HFF-Myc (cell line): ENCODE measurements at regions not wholly inside any gene's neighbourhood (a gene's known extent, or its start where the extent isn't known, plus 50 kb on each side); places are given as distances from the start of the nearest gene placed in this dataset.
A peak's percentile ranks its signal among the peaks of the same experiment; 100 is the strongest.

Experiments
- DNase-seq: peaks from one replicate; pipeline ENCODE4 v3.0.0-alpha.2; 2011; ENCODE audit warnings: low read depth; ENCODE audit errors: extremely low read depth
- H3K4me3 ChIP-seq: replicated peaks from 2 replicates; pipeline ENCODE4 v1.5.1; 2011; ENCODE audit warnings: low read depth, mild to moderate bottlenecking, control low read depth, low read length
- TF ChIP-seq, protein P1 (sequence below): IDR thresholded peaks from 2 replicates; pipeline ENCODE4 v1.5.1; 2012; ENCODE audit warnings: mild to moderate bottlenecking, low read depth, low read length, control low read depth; ENCODE audit errors: missing control alignments

DNA sequence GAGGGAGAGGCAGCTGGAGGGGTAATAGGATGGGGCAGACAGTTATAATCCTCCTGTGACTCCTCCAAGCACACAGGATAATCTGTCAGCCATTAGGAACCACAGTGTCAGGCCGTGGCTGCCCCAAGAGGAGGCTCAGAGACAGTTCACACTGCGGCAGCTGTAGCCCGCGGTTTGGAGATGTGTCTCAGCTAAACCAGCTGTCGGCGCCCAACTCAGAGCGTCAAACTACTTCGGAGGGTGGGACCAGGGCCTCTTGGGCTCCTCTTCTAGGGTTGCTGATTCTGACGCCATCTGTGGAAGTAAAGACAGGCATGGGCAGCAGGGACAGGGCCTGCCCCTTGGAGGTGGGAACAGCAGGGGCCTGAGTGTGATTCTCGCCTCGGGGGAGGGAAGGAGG, 309.8 kb downstream of the CDC5L start:
- TF ChIP-seq, protein P1, sequence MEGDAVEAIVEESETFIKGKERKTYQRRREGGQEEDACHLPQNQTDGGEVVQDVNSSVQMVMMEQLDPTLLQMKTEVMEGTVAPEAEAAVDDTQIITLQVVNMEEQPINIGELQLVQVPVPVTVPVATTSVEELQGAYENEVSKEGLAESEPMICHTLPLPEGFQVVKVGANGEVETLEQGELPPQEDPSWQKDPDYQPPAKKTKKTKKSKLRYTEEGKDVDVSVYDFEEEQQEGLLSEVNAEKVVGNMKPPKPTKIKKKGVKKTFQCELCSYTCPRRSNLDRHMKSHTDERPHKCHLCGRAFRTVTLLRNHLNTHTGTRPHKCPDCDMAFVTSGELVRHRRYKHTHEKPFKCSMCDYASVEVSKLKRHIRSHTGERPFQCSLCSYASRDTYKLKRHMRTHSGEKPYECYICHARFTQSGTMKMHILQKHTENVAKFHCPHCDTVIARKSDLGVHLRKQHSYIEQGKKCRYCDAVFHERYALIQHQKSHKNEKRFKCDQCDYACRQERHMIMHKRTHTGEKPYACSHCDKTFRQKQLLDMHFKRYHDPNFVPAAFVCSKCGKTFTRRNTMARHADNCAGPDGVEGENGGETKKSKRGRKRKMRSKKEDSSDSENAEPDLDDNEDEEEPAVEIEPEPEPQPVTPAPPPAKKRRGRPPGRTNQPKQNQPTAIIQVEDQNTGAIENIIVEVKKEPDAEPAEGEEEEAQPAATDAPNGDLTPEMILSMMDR: no peak
- peak; percentile 67 for DNase-seq
- H3K4me3 ChIP-seq: no peak overlapping the region

DNA sequence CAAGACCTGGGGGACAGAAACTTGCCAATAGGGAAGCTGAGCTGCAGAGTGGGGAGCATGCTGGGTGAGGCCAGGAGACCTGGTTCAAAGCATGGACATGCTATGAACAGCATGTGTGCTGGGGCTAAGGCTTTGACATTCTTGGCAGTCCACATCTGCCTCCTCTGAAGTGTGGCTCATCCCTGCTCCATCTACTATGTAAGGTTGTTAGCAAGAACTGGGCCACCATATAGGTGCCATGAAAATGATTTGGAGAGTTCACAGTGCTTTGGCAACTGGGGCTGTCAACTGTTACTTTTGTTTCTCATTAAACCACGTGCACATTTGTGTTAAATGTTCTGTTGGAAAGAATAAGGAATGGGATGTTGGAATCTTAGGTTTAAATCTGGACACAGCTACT, 311.1 kb downstream of the CDC5L start:
- TF ChIP-seq, protein P1: no peak
- no peak for DNase-seq
- H3K4me3 ChIP-seq: no peak overlapping the region

DNA sequence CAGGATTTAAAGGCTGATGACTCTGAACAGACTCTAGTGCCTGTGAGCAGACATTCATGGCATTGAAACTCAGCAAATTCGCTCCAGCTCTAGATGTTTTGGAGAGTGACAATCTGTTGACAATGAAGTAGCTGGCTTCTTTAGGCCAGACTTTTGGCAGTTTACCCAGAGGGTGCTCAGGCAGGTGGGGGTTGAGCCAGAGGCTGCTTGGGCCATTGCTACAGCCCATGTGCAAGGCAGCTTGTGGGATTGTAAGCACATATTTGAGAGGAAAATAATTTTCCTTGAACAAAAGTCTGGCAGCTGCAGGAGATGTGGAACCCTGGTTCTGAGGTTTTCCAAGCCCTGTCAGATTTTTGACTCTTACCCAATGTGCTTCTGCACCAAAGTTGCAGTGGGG, 311.6 kb downstream of the CDC5L start:
- H3K4me3 ChIP-seq: no peak overlapping the region
- no peak for DNase-seq
- TF ChIP-seq, protein P1: no peak

DNA sequence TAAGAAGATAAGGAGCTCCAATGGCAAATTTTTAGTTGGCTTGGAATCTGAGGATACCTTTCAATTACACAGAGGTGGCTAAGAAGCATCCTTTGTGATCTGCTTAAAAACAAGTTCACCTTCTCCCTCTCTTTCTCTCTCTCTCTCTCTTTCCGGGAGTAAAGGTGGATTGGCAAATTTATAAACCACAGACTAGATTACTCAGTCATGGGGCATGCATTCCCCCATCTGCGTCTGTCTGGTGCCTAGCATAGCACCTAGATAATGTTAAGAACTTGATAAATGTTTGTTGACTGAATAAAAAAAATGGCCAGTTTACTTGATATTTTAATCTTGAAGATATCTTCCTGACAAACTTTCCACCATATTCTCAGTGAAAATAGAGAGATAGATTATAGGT, 312.3 kb downstream of the CDC5L start:
- TF ChIP-seq, protein P1: no peak
- DNase-seq: no peak
- H3K4me3 ChIP-seq: no peak overlapping the region

DNA sequence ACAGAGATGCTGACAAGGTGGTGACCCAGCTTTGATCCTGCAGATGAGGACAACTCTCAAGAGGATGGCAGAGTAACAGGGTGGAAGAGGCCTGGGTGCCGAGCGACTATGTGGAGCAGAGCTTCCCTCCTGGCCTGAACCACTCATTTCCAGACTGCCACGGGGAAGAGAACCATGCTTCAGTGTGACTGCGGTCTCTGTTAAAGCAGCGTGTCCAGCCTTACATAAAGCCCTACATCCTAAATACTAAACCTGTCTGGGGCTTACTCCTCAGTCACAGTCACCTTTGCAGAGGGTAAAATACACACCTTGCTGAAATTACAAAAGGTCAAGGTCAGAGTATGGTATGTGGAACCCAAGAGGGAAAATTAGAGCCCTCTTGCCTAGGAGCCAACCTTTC, 312.9 kb downstream of the CDC5L start:
- TF ChIP-seq, protein P1: no peak
- DNase-seq: no peak

DNA sequence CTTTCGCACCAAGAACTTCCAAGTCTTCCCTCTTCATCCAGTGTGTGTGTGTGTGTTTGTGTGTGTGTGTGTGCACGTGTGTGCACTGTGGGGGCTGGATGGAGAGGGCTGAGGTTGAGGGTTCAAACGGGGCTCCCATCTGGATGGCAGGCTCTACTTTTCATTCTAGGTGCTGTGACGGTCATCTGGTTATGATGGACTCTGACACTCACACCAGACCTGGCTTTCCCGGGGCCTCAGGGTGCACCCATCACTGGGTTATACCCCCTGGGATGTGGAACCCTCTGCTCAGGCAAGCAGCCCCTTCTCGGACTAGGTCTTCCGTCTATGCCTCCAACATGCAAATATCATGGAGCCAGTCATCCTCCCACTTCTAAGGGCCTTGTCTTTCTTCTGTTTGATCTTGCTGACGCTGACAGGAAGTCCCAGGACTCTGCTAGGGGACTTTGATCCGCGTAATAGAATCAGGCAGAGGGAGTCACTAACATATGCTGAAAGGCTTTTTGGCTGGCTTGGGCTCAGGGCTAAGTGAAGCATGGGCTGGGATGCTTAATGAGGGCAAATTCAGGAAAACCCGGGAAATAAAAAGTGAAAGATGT, 313.6 kb downstream of the CDC5L start:
- H3K4me3 ChIP-seq: no peak overlapping the region
- DNase-seq: no peak
- TF ChIP-seq, protein P1: no peak

More for the DNA sequence above, 312.9 kb downstream of the CDC5L start:
- no peak overlapping the region for H3K4me3 ChIP-seq

DNA sequence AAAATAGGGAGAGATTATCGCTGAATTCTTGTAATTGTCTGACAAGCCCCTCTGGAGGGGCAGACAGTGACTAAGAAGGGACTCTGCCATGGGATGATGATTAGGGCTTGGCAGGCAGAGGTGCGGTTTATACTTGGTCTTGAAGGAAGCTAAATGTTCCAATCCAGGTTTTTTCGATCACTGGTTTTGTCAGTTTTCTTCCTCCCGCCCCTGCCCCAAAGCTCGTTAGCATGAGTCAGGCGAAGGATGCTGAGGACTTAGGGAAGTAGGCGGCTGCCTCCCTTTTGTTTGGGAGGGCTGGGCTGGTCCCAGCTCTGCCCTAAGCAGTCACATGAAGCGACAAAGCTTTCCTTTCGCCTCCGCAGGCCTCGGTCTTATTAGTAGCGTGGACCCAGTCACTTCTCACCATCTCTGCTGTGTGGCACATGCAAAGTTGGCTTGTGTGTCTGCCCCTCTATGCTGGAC, 314.2 kb downstream of the CDC5L start:
- TF ChIP-seq, protein P1: no peak
- DNase-seq: no peak
- H3K4me3 ChIP-seq: no peak overlapping the region
